H1 (cell line): ENCODE measurements at regions not wholly inside any gene's neighbourhood (a gene's known extent, or its start where the extent isn't known, plus 50 kb on each side); places are given as distances from the start of the nearest gene placed in this dataset.

Source experiments
- CTCF ChIA-PET: fragments of 300-600 bp; sonication (Branson Sonifier 250); formaldehyde crosslinking; loops from one replicate; lab custom pipeline; 2021; ENCODE audit not compliant: partially characterized antibody; lab: Charles Lee
- POLR2A ChIA-PET: fragments of 300-600 bp; sonication (Branson Sonifier 250); formaldehyde crosslinking; loops from one replicate; lab custom pipeline; 2021; ENCODE audit warnings: inconsistent platforms; ENCODE audit not compliant: partially characterized antibody; lab: Charles Lee
- DNase-seq, 2 experiments: peaks; one replicate each; pipeline versions ENCODE4 v3.0.0 to v3.0.0-alpha.2; 2010 to 2022; ENCODE audit warnings: low spot score in 2 of 2, low read depth in 1 of 2, mixed read lengths in 1 of 2
- FAIRE-seq: peaks from 2 replicates; lab custom pipeline; 2011; peaks lifted over from hg19 to GRCh38; lab: Jason Lieb, UNC
- H2AFZ ChIP-seq: 2 replicates; pipeline ENCODE4 v1.8.1; 2012; ENCODE audit warnings: low read length, inconsistent platforms
- H2AK5ac ChIP-seq: 2 replicates; pipeline ENCODE4 v1.6.1; 2013; ENCODE audit warnings: low read depth, low read length
- H2BK120ac ChIP-seq: replicated peaks from 2 replicates; pipeline ENCODE3; 2013; ENCODE audit warnings: low read depth, low read length, inconsistent platforms
- H2BK12ac ChIP-seq: 2 replicates; pipeline ENCODE4 v1.6.1; 2013; ENCODE audit warnings: low read depth, low read length
- H2BK15ac ChIP-seq: 2 replicates; pipeline ENCODE4 v1.6.1; 2013; ENCODE audit warnings: low read length
- H2BK20ac ChIP-seq: 2 replicates; pipeline ENCODE4 v1.6.1; 2013; ENCODE audit warnings: low read length
- H2BK5ac ChIP-seq: 2 replicates; pipeline ENCODE4 v1.6.1; 2013; ENCODE audit warnings: low read depth, low read length
- H3K14ac ChIP-seq: 2 replicates; pipeline ENCODE4 v1.6.1; 2013; ENCODE audit warnings: inconsistent platforms; ENCODE audit not compliant: insufficient read length
- H3K18ac ChIP-seq: 2 replicates; pipeline ENCODE4 v1.6.1; 2013; ENCODE audit warnings: low read length; ENCODE audit errors: extremely low read depth
- H3K23ac ChIP-seq: 2 replicates; pipeline ENCODE4 v1.6.1; 2013; ENCODE audit warnings: inconsistent platforms; ENCODE audit not compliant: insufficient read length
- H3K23me2 ChIP-seq: 2 replicates; pipeline ENCODE4 v1.6.1; 2013; ENCODE audit warnings: low read depth, low read length
- H3K27ac ChIP-seq: 2 replicates; pipeline ENCODE4 v1.6.1; 2011; ENCODE audit warnings: low read depth, low read length, inconsistent platforms
- H3K27me3 ChIP-seq, 4 experiments: replicated peaks in 1 of 4; 1 replicate in 1 of 4; 2 replicates in 3 of 4; pipeline versions ENCODE4 v1.6.1 to v1.8.1; 2011 to 2013; ENCODE audit warnings: low read length in 3 of 4, mild to moderate bottlenecking in 3 of 4, inconsistent platforms in 2 of 4, mixed read lengths in 2 of 4, moderate library complexity in 1 of 4; ENCODE audit not compliant: control insufficient read depth in 3 of 4, insufficient read depth in 3 of 4; ENCODE audit errors: extremely low read depth in 1 of 4
- H3K36me3 ChIP-seq, 4 experiments: 2 replicates each; pipeline versions ENCODE4 v1.6.1 to v1.8.1; 2011 to 2013; ENCODE audit warnings: mild to moderate bottlenecking in 4 of 4, low read length in 3 of 4, moderate library complexity in 2 of 4, control low read depth in 1 of 4, inconsistent platforms in 1 of 4; ENCODE audit not compliant: insufficient read depth in 4 of 4, control insufficient read depth in 2 of 4
- H3K4ac ChIP-seq: replicated peaks from 2 replicates; pipeline ENCODE3; 2013; ENCODE audit warnings: low read length, low read depth, mixed read lengths, inconsistent platforms; ENCODE audit not compliant: insufficient read length
- H3K4me1 ChIP-seq, 4 experiments: replicated peaks in 1 of 4; 1 replicate in 1 of 4; 2 replicates in 3 of 4; pipeline versions ENCODE4 v1.6.1 to v1.8.1; 2011 to 2013; ENCODE audit warnings: low read length in 3 of 4, inconsistent platforms in 2 of 4, mixed read lengths in 1 of 4; ENCODE audit not compliant: insufficient read depth in 4 of 4, control insufficient read depth in 3 of 4
- H3K4me2 ChIP-seq, 2 experiments: 2 replicates each; pipeline versions ENCODE4 v1.6.1 to v1.8.1; 2011 to 2013; ENCODE audit warnings: low read depth in 2 of 2, low read length in 2 of 2, control low read depth in 1 of 2, inconsistent platforms in 1 of 2, mild to moderate bottlenecking in 1 of 2; ENCODE audit not compliant: insufficient read depth in 1 of 2
- H3K4me3 ChIP-seq, 4 experiments: fragments of 200-600, 300-600 bp in 1 of 4; sonication (generic), shearing (Covaris generic), sonication (Bioruptor Twin) in 1 of 4; 2 replicates each; pipeline versions ENCODE4 v1.5.1 to v1.8.1; 2011 to 2016; ENCODE audit warnings: low read length in 4 of 4, low read depth in 3 of 4, control low read depth in 2 of 4, inconsistent platforms in 2 of 4, mild to moderate bottlenecking in 2 of 4, mixed read lengths in 1 of 4, moderate library complexity in 1 of 4; ENCODE audit not compliant: insufficient read depth in 2 of 4; ENCODE audit errors: extremely low read depth in 1 of 4
- H3K56ac ChIP-seq: replicated peaks from 2 replicates; pipeline ENCODE3; 2013; ENCODE audit warnings: low read depth, mild to moderate bottlenecking, mixed read lengths, low read length, inconsistent platforms; ENCODE audit not compliant: insufficient read length
- H3K79me1 ChIP-seq: 2 replicates; pipeline ENCODE4 v1.6.1; 2013; ENCODE audit warnings: low read depth, low read length, control low read depth
- H3K79me2 ChIP-seq, 2 experiments: 2 replicates each; pipeline versions ENCODE4 v1.6.1 to v1.8.1; 2012 to 2013; ENCODE audit warnings: low read length in 2 of 2, mild to moderate bottlenecking in 2 of 2, inconsistent platforms in 1 of 2; ENCODE audit not compliant: insufficient read depth in 2 of 2, control insufficient read depth in 1 of 2
- H3K9ac ChIP-seq, 4 experiments: replicated peaks in 1 of 4; 1 replicate in 1 of 4; 2 replicates in 3 of 4; pipeline versions ENCODE4 v1.6.1 to v1.8.1; 2011 to 2013; ENCODE audit warnings: low read depth in 3 of 4, low read length in 3 of 4, control low read depth in 2 of 4, mild to moderate bottlenecking in 2 of 4, moderate library complexity in 2 of 4, inconsistent platforms in 1 of 4; ENCODE audit errors: extremely low read depth in 1 of 4
- H3K9me3 ChIP-seq, 2 experiments: 2 replicates each; pipeline versions ENCODE4 v1.6.1 to v1.8.1; 2012 to 2013; ENCODE audit warnings: mild to moderate bottlenecking in 2 of 2, moderate library complexity in 2 of 2, control low read depth in 1 of 2, inconsistent platforms in 1 of 2, low read depth in 1 of 2, low read length in 1 of 2, mixed read lengths in 1 of 2; ENCODE audit not compliant: insufficient read depth in 2 of 2
- H4K20me1 ChIP-seq, 2 experiments: replicated peaks in 1 of 2; 2 replicates each; pipeline versions ENCODE3 to v1.8.1; 2011 to 2013; ENCODE audit warnings: inconsistent platforms in 2 of 2, low read length in 2 of 2, mild to moderate bottlenecking in 1 of 2; ENCODE audit not compliant: insufficient read depth in 2 of 2, control insufficient read depth in 1 of 2
- H4K5ac ChIP-seq: 2 replicates; pipeline ENCODE4 v1.6.1; 2013; ENCODE audit warnings: low read length, low read depth, mixed read lengths, inconsistent platforms; ENCODE audit not compliant: insufficient read length
- H4K8ac ChIP-seq: 2 replicates; pipeline ENCODE4 v1.8.0; 2013; ENCODE audit warnings: mild to moderate bottlenecking, moderate library complexity, low read length, inconsistent platforms; ENCODE audit not compliant: insufficient read depth; ENCODE audit errors: extremely low read depth
- H4K91ac ChIP-seq: replicated peaks from 2 replicates; pipeline ENCODE3; 2013; ENCODE audit warnings: low read length, mixed read lengths, inconsistent platforms; ENCODE audit not compliant: insufficient read length
- CTCF ChIP-seq, 3 experiments: IDR thresholded peaks; 1 replicate in 2 of 3; 2 replicates in 1 of 3; pipeline versions ENCODE4 v1.5.1 to v1.6.1; 2011; ENCODE audit warnings: low read length in 3 of 3, mild to moderate bottlenecking in 3 of 3, inconsistent platforms in 2 of 3, low read depth in 1 of 3, moderate library complexity in 1 of 3; ENCODE audit not compliant: insufficient read depth in 1 of 3; ENCODE audit errors: control extremely low read depth in 1 of 3
- GABPA ChIP-seq: IDR thresholded peaks from 2 replicates; pipeline ENCODE4 v1.6.1; 2011; ENCODE audit warnings: mild to moderate bottlenecking, low read length, moderate library complexity, borderline replicate concordance; ENCODE audit not compliant: insufficient read depth
- RXRA ChIP-seq: IDR thresholded peaks from 2 replicates; pipeline ENCODE4 v1.6.1; 2011; ENCODE audit warnings: low read depth, mild to moderate bottlenecking, low read length, moderate library complexity; ENCODE audit not compliant: insufficient read depth
- SRF ChIP-seq: IDR thresholded peaks from 2 replicates; pipeline ENCODE4 v1.6.1; 2011; ENCODE audit warnings: mild to moderate bottlenecking, low read depth, low read length, moderate library complexity
- WGBS, 2 experiments: shearing (Covaris generic) in 1 of 2; methylation state at CpG; one replicate each; pipeline versions ENCODE4 v1.1.6 to v1.1.7; 2013 to 2015; ENCODE audit warnings: low lambda C conversion rate in 2 of 2, mixed read lengths in 2 of 2, inconsistent platforms in 1 of 2, low coverage in 1 of 2, missing lambda C conversion rate in 1 of 2; ENCODE audit not compliant: insufficient replicate concordance in 2 of 2, insufficient coverage in 1 of 2, insufficient read length in 1 of 2; ENCODE audit errors: extremely low coverage in 1 of 2, missing lambda C conversion rate in 1 of 2; 5-methylcytosine and 5-hydroxymethylcytosine counted together

GRCh38 chr4:86544310-86544966 is 49.7 kb upstream of the PTPN13 start:
- Histone ChIP-seq H3K4me2 (no peak overlapping the region), H3K79me2 (no peaks in the 10 kb centered on the region), H2BK12ac (no peak overlapping the region), H2AK5ac (no peak overlapping the region), H2BK15ac (no peak overlapping the region), H2BK20ac (no peak overlapping the region), H3K14ac (no peak overlapping the region), H3K4ac (no peak overlapping the region), H2BK120ac (no peak overlapping the region), H3K79me1 (no peaks in the 10 kb centered on the region), H2AFZ (no peak overlapping the region), H4K8ac (no peak overlapping the region), H3K27ac (no peak overlapping the region), H3K4me1 (no peaks in the 10 kb centered on the region), H4K5ac (no peak overlapping the region), H3K27me3 (no peaks in the 10 kb centered on the region), H4K20me1 (no peaks in the 10 kb centered on the region), H3K9ac (no peak overlapping the region), H3K23me2 (no peaks in the 10 kb centered on the region), H3K18ac (no peak overlapping the region), H2BK5ac (no peak overlapping the region), H3K4me3 (no peak overlapping the region), H3K23ac (no peak overlapping the region), H3K36me3 (no peaks in the 10 kb centered on the region), H3K9me3 (peaks cover 0 to 8% of the 10 kb centered on the region in 2 experiments; a peak in 1 of 4 replicates), H3K56ac (no peak overlapping the region), H4K91ac (no peak overlapping the region)
- ChIA-PET CTCF (interaction anchor here (0.5 kb wide), 2 partner anchors 20 to 138 kb away, joined by 3 read pairs; no protein-coding TSS in a partner anchor), POLR2A (no interaction called here)
- WGBS, 2 experiments: 45% methylated on average over 2 of the region's 2 CpGs; no CpG with 5 or more reads in 1 of the 2 experiments
- DNase-seq: no peak
- FAIRE-seq: no peak
- TF ChIP-seq RXRA: no peak
- TF ChIP-seq SRF: no peak
- TF ChIP-seq CTCF (IDR thresholded peaks at IDR 0.05; ENCODE audit: control extremely low read depth in 1 of 3, insufficient read depth in 1 of 3, low read depth in 1 of 3, low read length in 3 of 3): no peak
- TF ChIP-seq GABPA: no peak
